ENCODE measurements at regions not wholly inside any gene's neighbourhood (a gene's known extent, or its start where the extent isn't known, plus 50 kb on each side); places are given as distances from the start of the nearest gene placed in this dataset.

DNA sequence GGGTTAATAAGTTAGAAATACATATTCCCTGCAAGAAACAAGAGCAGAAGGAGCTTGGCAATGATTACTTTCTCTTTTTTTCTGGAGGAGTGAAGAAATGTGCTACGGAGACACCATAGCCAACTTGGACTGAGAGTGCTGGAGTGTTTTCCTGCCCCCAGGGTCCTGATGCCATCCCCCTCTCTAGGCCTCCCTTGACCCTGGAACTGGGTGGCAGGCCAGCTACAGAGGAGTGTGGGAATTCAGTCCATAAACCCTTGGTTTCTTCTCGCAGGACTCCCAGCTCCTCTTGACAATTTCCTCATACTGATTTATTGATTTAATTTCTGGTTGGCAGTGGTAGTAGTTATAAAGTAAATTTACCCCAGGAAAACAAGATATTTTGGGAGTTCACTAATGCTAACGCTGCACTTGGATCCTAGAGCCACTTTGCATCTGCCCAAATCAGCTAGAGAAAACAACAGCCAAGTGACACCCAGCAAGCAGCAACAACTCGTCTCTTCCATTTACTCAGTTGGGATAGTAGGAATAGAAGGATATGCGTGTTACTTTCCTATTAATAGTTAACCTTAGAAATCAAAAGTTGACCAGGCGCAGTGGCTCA is 76.4 kb upstream of the CELF2 start:
- Mint-ChIP-seq H3K36me3 (ENCODE audit: insufficient read depth) (no peaks in the 10 kb centered on the region), H3K27ac (ENCODE audit: low read depth) (no peak overlapping the region), H3K27me3 (peaks cover 72% of the 10 kb centered on the region), H3K4me1 (no peaks in the 10 kb centered on the region), H3K9me3 (no peaks in the 10 kb centered on the region), H3K4me3 (no peak overlapping the region)
- no peak for ATAC-seq (replicated peaks; ENCODE audit: extremely low read depth, poor library complexity, severe bottlenecking)
- DNase-seq (ENCODE audit: low spot score in 2 of 2): no peak

DNA sequence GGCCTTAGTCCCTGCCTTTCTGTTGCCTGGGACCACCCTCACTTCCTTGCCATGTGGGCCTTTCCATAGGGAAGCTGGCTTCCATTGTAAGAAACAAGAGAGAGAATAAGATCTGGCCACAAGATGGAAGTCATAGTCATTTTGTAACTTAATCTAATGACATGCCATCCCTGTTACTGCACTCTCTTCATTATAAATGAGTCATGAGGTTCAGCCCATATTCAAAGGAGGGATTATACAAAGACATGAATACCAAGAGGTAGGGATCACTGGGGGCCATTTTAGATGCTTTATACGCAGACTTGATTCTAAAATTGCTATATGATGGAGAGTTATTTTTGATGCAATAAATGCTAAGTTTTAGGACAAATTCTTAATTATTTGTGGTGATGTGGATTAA is 75.2 kb upstream of the CELF2 start:
- Mint-ChIP-seq H3K27ac (ENCODE audit: low read depth) (no peak overlapping the region), H3K4me1 (no peaks in the 10 kb centered on the region), H3K4me3 (no peak overlapping the region), H3K27me3 (peaks cover 84% of the 10 kb centered on the region), H3K9me3 (no peaks in the 10 kb centered on the region), H3K36me3 (ENCODE audit: insufficient read depth) (no peaks in the 10 kb centered on the region)
- DNase-seq (ENCODE audit: low spot score in 2 of 2) (no peak), ATAC-seq (replicated peaks; ENCODE audit: extremely low read depth, poor library complexity, severe bottlenecking) (no peak)

DNA sequence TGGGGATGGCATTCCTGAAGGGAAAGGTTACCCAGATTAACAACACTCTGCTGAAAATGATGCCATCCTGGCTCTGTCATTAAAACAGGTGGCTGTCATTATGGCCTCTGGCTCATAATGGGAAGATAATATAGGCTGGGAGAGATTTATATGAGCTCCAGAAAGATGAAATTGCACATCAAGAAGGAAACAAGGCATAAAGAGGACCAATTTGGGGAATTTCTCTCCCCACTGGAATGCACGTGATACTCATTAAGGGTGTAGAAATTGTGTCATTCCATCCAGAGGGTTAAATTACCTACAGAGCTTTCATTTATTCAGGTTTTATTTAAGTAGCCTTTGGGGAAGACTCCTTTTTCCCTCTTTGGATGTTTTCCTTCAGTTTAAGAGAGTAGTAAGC is 71.6 kb upstream of the CELF2 start:
- no peak for DNase-seq (ENCODE audit: low spot score in 2 of 2)
- ATAC-seq (replicated peaks; ENCODE audit: extremely low read depth, poor library complexity, severe bottlenecking): no peak
- Mint-ChIP-seq H3K9me3 (no peaks in the 10 kb centered on the region), H3K27me3 (peaks cover 85% of the 10 kb centered on the region), H3K4me3 (no peak overlapping the region), H3K36me3 (ENCODE audit: insufficient read depth) (peaks cover 4% of the 10 kb centered on the region), H3K4me1 (no peaks in the 10 kb centered on the region), H3K27ac (ENCODE audit: low read depth) (no peak overlapping the region)

DNA sequence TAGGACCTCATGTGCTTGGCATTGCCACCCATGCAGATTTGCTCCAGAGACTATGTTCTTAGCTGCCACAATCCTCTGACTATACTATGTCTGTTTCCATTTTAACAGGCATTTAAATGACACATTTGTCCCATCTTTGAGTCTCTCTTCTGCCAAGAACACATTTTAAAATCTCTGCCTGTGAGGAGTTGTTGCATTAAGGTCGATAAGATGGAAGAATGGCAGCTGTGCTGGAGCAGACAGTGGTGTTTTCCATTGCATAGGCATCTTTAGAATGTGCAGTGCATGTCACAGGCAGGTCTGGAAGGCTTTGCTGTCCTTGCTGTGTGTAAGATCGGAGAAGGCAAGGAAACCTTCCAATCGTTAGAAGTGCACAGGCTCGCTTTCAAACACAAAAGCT is 70.9 kb upstream of the CELF2 start:
- DNase-seq (ENCODE audit: low spot score in 2 of 2) (no peak), ATAC-seq (replicated peaks; ENCODE audit: extremely low read depth, poor library complexity, severe bottlenecking) (no peak)
- peaks cover 80% of the 10 kb centered on the region for H3K27me3 Mint-ChIP-seq
- H3K4me3 Mint-ChIP-seq: no peak overlapping the region
- no peak overlapping the region for H3K27ac Mint-ChIP-seq (ENCODE audit: low read depth)
- no peaks in the 10 kb centered on the region for H3K4me1 Mint-ChIP-seq
- no peaks in the 10 kb centered on the region for H3K9me3 Mint-ChIP-seq
- peaks cover 4% of the 10 kb centered on the region for H3K36me3 Mint-ChIP-seq (ENCODE audit: insufficient read depth)

GRCh38 chr10:10951675-10952074 is 66.0 kb upstream of the CELF2 start:
- H3K4me1 Mint-ChIP-seq: no peaks in the 10 kb centered on the region

GRCh38 chr10:10952800-10953199 is 64.9 kb upstream of the CELF2 start:
- no peak overlapping the region for H3K27ac Mint-ChIP-seq (ENCODE audit: low read depth)
- H3K4me3 Mint-ChIP-seq: no peak overlapping the region
- no peak for ATAC-seq (replicated peaks; ENCODE audit: extremely low read depth, poor library complexity, severe bottlenecking)
- no peaks in the 10 kb centered on the region for H3K4me1 Mint-ChIP-seq
- H3K9me3 Mint-ChIP-seq: no peaks in the 10 kb centered on the region
- H3K36me3 Mint-ChIP-seq (ENCODE audit: insufficient read depth): peaks cover 2% of the 10 kb centered on the region
- H3K27me3 Mint-ChIP-seq: peaks cover 53% of the 10 kb centered on the region
- no peak for DNase-seq (ENCODE audit: low spot score in 2 of 2)

More at GRCh38 chr10:10951675-10952074, 66.0 kb upstream of the CELF2 start:
- Mint-ChIP-seq H3K9me3 (no peaks in the 10 kb centered on the region), H3K4me3 (no peak overlapping the region), H3K36me3 (ENCODE audit: insufficient read depth) (peaks cover 4% of the 10 kb centered on the region), H3K27me3 (peaks cover 53% of the 10 kb centered on the region), H3K27ac (ENCODE audit: low read depth) (no peak overlapping the region)
- DNase-seq (ENCODE audit: low spot score in 2 of 2) (no peak), ATAC-seq (replicated peaks; ENCODE audit: extremely low read depth, poor library complexity, severe bottlenecking) (no peak)

DNA sequence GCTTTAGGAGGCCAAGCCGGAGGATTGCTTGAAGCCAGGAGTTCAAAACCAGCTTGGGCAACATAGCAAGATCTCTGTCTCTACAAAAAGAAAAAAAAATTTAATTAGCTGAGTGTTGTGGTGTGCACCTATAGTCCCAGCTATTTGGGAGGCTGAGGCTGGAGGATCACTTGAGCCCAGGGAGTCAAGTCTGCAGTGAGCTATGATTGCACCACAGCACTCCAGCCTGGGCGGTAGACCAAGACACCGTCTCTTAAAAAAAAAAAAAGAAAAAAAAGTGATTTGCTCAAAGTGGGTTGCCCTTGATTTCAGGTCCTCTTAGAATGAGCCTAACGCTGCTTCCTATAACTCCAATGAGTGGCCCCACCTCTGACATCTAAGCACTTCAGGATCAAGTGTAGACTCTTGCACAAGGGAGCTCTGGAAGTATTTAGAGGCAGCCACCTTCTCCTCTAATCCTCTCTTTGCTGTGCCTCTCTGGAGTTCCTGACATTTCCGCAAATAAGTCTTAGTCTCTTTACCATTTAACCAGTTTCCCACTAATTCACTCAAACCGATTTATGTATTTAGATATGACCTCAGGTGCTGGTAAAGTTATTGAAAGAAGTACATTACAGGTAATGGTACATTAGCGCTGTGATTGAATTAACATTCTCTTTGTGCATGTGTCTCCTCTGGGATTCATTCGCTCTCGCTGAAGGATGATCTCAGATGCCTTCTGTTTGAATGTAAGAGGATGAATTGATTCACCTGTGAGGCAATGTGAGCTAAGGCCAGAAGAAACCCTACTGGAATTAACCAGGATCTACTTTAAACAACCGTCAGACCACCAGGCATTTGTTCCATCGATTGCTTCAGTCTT is 60.8 kb upstream of the CELF2 start:
- Mint-ChIP-seq H3K4me1 (no peaks in the 10 kb centered on the region), H3K36me3 (ENCODE audit: insufficient read depth) (no peaks in the 10 kb centered on the region), H3K27me3 (peaks cover 55% of the 10 kb centered on the region), H3K27ac (ENCODE audit: low read depth) (no peak overlapping the region), H3K9me3 (no peaks in the 10 kb centered on the region), H3K4me3 (no peak overlapping the region)
- ATAC-seq (replicated peaks; ENCODE audit: extremely low read depth, poor library complexity, severe bottlenecking) (no peak), DNase-seq (ENCODE audit: low spot score in 2 of 2) (no peak)

DNA sequence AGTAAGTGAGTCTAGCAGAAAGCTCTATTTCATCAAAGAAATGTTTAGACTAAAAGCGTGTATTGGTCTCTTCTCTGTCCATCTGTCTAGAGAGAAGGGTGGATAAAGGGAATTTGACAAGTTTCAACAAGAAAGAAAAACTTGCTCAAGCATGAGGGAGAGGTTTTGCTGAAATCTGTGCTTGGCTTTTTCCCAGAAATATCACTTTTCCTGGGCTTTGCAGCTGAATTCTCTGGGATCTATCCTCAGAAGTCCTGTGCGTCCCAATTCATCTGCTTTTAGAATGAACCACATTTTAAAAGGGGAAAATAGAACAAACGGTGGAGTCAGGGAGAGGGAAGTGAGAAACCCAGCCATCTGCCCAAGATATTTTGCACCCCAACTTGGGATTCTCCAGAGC is 59.6 kb upstream of the CELF2 start:
- no peak overlapping the region for H3K27ac Mint-ChIP-seq (ENCODE audit: low read depth)
- no peaks in the 10 kb centered on the region for H3K36me3 Mint-ChIP-seq (ENCODE audit: insufficient read depth)
- H3K4me3 Mint-ChIP-seq: no peak overlapping the region
- H3K4me1 Mint-ChIP-seq: no peaks in the 10 kb centered on the region
- ATAC-seq (replicated peaks; ENCODE audit: extremely low read depth, poor library complexity, severe bottlenecking) (no peak), DNase-seq (ENCODE audit: low spot score in 2 of 2) (no peak)
- peaks cover 62% of the 10 kb centered on the region for H3K27me3 Mint-ChIP-seq
- H3K9me3 Mint-ChIP-seq: no peaks in the 10 kb centered on the region

DNA sequence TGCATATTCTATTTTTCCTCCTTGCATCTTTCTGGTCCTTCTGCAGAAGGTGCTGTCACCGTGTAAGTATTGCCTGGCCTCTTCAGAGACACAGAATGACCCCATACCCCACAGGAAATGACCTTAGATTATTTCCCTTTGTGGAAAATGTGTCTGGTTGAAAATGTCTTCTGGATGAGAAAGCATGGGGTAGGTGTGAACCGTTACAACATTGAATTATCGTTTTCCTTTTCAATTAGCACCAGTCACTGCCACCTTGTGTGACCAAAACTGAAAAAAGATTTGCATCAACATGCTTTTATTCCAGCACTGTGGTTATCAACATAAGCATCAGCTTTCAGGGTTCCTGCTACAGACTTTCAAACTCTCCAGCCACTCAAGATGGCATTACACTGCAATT is 58.0 kb upstream of the CELF2 start:
- no peak for DNase-seq (ENCODE audit: low spot score in 2 of 2)
- Mint-ChIP-seq H3K27me3 (peaks cover 62% of the 10 kb centered on the region), H3K27ac (ENCODE audit: low read depth) (no peak overlapping the region), H3K36me3 (ENCODE audit: insufficient read depth) (no peaks in the 10 kb centered on the region), H3K4me1 (no peaks in the 10 kb centered on the region), H3K9me3 (no peaks in the 10 kb centered on the region), H3K4me3 (no peak overlapping the region)
- ATAC-seq (replicated peaks; ENCODE audit: extremely low read depth, poor library complexity, severe bottlenecking): no peak

- peaks cover 57% of the 10 kb centered on the region for H3K27me3 Mint-ChIP-seq
- ATAC-seq (replicated peaks; ENCODE audit: extremely low read depth, poor library complexity, severe bottlenecking) (no peak), DNase-seq (ENCODE audit: low spot score in 2 of 2) (no peak)
- no peaks in the 10 kb centered on the region for H3K36me3 Mint-ChIP-seq (ENCODE audit: insufficient read depth)
- no peaks in the 10 kb centered on the region for H3K4me1 Mint-ChIP-seq
- no peak overlapping the region for H3K4me3 Mint-ChIP-seq
- H3K9me3 Mint-ChIP-seq: no peaks in the 10 kb centered on the region
- H3K27ac Mint-ChIP-seq (ENCODE audit: low read depth): no peak overlapping the region
Measured at GRCh38 chr10:10960534-10960933, 57.1 kb upstream of the CELF2 start.

DNA sequence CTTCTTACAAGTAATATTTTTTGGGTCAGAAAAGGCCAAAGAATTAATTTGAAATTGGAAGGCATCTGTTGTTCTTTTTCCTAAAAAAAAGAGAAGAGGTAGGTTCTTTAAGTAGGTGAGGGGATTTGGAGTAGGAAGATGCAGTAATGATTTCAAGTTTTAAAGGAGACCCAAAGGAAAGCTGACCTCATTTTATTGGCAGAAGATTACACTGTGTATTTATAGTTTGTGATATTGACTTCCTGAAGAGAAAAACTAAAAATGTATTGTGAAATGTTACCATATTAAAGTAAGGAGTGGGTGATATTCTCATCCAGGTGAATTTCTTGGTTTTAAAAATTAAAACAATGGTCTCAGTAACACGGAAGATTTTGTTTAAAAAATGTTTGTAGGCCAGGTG is 56.6 kb upstream of the CELF2 start:
- no peaks in the 10 kb centered on the region for H3K9me3 Mint-ChIP-seq
- no peak for ATAC-seq (replicated peaks; ENCODE audit: extremely low read depth, poor library complexity, severe bottlenecking)
- H3K4me1 Mint-ChIP-seq: no peaks in the 10 kb centered on the region

DNA sequence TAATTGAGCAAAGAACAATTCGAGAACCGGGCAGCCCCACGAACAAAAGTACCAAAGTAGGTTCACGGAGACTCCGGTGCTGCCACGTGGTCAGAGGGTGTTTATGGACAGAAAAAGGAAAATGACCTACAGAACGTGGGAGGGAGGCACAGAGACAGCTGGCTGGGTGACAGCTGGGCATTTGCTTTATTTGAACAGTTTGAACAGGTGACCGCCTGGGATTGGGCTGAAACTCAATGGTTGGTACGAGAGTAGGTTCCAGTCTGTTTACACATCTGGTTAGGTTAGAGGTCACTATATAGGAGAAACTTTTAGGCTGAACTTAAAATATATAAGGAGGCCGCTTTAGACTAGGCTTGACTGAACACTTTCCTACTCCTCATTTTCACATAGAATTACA is 50.6 kb upstream of the CELF2 start:
- ATAC-seq (replicated peaks; ENCODE audit: extremely low read depth, poor library complexity, severe bottlenecking) (no peak), DNase-seq (ENCODE audit: low spot score in 2 of 2) (no peak)
- no peaks in the 10 kb centered on the region for H3K36me3 Mint-ChIP-seq (ENCODE audit: insufficient read depth)
- peaks cover 60% of the 10 kb centered on the region for H3K27me3 Mint-ChIP-seq
- no peak overlapping the region for H3K4me3 Mint-ChIP-seq
- H3K9me3 Mint-ChIP-seq: no peaks in the 10 kb centered on the region
- H3K4me1 Mint-ChIP-seq: no peaks in the 10 kb centered on the region
- H3K27ac Mint-ChIP-seq (ENCODE audit: low read depth): no peak overlapping the region

More for the DNA sequence above, 56.6 kb upstream of the CELF2 start:
- Mint-ChIP-seq H3K27me3 (peaks cover 54% of the 10 kb centered on the region), H3K4me3 (no peak overlapping the region), H3K36me3 (ENCODE audit: insufficient read depth) (no peaks in the 10 kb centered on the region), H3K27ac (ENCODE audit: low read depth) (no peak overlapping the region)
- DNase-seq (ENCODE audit: low spot score in 2 of 2): no peak

- Mint-ChIP-seq H3K4me1 (no peaks in the 10 kb centered on the region), H3K27ac (ENCODE audit: low read depth) (no peak overlapping the region), H3K36me3 (ENCODE audit: insufficient read depth) (no peaks in the 10 kb centered on the region), H3K9me3 (no peaks in the 10 kb centered on the region), H3K4me3 (no peak overlapping the region), H3K27me3 (peaks cover 61% of the 10 kb centered on the region)
- ATAC-seq (replicated peaks; ENCODE audit: extremely low read depth, poor library complexity, severe bottlenecking): no peak
- DNase-seq (ENCODE audit: low spot score in 2 of 2): no peak
Measured at GRCh38 chr10:10967581-10968256, 50.0 kb upstream of the CELF2 start.
